ENCODE measurements at regions not wholly inside any gene's neighbourhood (a gene's known extent, or its start where the extent isn't known, plus 50 kb on each side); places are given as distances from the start of the nearest gene placed in this dataset.
"Not testable (repeated sequence)": the region's sequence is repeated elsewhere in the genome, so short reads cannot be mapped to it uniquely, and the experiment has no call there.

DNA sequence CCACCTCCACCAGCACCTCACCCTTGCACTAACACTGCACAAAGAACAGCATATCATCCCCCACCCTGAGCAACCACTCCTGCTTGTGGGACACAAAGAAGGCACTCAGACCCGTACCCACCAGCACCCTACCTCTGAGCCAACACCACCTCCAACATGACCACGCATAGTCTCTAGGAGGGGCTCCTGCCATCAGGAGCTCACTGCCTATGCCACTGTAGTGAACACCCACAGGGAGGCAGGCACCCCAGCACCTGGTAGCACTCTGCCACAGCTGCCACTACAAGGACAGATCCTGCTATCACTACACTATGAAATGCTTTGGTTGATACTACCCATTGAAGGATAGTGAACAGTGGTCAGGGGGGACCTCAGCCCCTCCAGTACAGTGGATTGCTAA lies 395.6 kb upstream of the GRAMD2B start (continued):
- no peak for TF ChIP-seq SMARCA5 (IDR thresholded peaks at IDR 0.05)

DNA sequence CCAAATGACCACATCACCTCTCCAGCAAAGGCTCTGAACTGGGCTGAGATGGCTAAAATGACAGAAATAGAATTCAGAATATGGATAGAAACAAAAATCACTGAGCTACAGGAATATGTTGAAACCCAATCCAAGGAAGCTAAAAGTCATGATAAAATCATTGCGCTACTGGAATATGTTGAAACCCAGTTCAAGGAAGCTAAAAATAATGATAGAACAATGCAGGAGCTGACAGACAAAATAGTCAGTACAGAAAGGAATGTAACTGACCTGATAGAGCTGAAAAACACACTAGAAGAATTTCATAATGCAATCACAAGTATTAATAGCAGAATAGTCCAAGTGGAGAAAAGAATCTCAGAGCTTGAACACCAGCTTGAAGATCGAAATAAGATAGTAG lies 394.9 kb upstream of the GRAMD2B start:
- Histone ChIP-seq H3K4me1 (ENCODE audit: control insufficient read depth, insufficient read depth, low read length) (no peaks in the 10 kb centered on the region), H3K79me2 (ENCODE audit: control insufficient read depth, insufficient read depth, low read length) (no peaks in the 10 kb centered on the region), H3K4me3 (no peak overlapping the region), H4K20me1 (ENCODE audit: control insufficient read depth, insufficient read depth) (no peaks in the 10 kb centered on the region), H3K27ac (ENCODE audit: control insufficient read depth, insufficient read depth) (no peak overlapping the region), H3K9me3 (replicated peaks; ENCODE audit: control insufficient read depth, insufficient read depth, low read length) (no peaks in the 10 kb centered on the region; the same call in 1 of the 3 replicates), H3K27me3 (replicated peaks in 1 of 2; ENCODE audit: control insufficient read depth in 2 of 2, insufficient read depth in 2 of 2, low read length in 1 of 2) (no peaks in the 10 kb centered on the region), H3K4me2 (ENCODE audit: control insufficient read depth, insufficient read depth) (no peak overlapping the region), H2AFZ (ENCODE audit: control insufficient read depth, low read depth, low read length) (no peak overlapping the region), H3K36me3 (ENCODE audit: control insufficient read depth in 2 of 2, insufficient read depth in 2 of 2, low read length in 1 of 2) (no peaks in the 10 kb centered on the region), H3K9ac (ENCODE audit: control insufficient read depth, insufficient read depth, low read length) (no peak overlapping the region)
- no TSS peak for BruUV-seq (replicated peaks)
- TF ChIP-seq MYC (IDR thresholded peaks at IDR 0.05; ENCODE audit: insufficient read depth, insufficient read length, insufficient replicate concordance, low read length, severe bottlenecking) (no peak), TCF3 (IDR thresholded peaks at IDR 0.05; ENCODE audit: borderline replicate concordance, insufficient read depth, low read depth, low read length) (no peak)
- 46% methylated on average over 2 of the region's 2 CpGs for WGBS (ENCODE audit: insufficient coverage, insufficient replicate concordance, low lambda C conversion rate, missing lambda C conversion rate)
- RAD21 ChIA-PET (ENCODE audit: unreplicated experiment), result no interaction called here
- SMC1A ChIA-PET (ENCODE audit: uncharacterized antibody, unreplicated experiment), result no interaction called here
- ATAC-seq (no peak), DNase-seq (ENCODE audit: low read depth, low spot score) (no peak), FAIRE-seq (no peak)
- in situ Hi-C loops (cut with MboI), result no loop called here
- CTCF ChIA-PET, result no interaction called here
- intact Hi-C loops (cut with micrococcal nuclease; ENCODE audit: unreplicated experiment), result no loop called here
- POLR2A ChIA-PET, result no interaction called here

DNA sequence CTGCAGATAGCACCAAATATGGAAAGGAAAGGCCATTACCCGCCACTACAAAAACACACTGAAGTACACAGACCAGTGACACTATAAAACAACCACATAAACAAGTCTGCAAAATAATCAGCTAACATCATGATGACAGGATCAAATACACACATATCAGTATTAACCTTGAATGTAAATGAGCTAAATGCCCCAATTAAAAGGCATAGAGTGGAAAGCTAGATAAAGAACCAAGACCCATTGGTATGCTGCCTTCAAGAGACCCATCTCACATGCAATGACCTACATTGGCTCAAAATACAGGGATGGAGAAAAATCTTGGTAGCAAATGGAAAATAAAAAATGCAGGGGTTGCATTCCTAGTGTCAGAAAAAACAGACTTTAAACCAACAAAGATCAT lies 393.9 kb upstream of the GRAMD2B start:
- POLR2A ChIA-PET; FAIRE-seq; RAD21 ChIA-PET (ENCODE audit: unreplicated experiment); H3K27ac ChIP-seq (ENCODE audit: control insufficient read depth, insufficient read depth); intact Hi-C loops (cut with micrococcal nuclease; ENCODE audit: unreplicated experiment); CTCF ChIA-PET; H3K4me2 ChIP-seq (ENCODE audit: control insufficient read depth, insufficient read depth); H2AFZ ChIP-seq (ENCODE audit: control insufficient read depth, low read depth, low read length); SMC1A ChIA-PET (ENCODE audit: uncharacterized antibody, unreplicated experiment); BruUV-seq (replicated peaks); ATAC-seq; H3K27me3 ChIP-seq (replicated peaks in 1 of 2; ENCODE audit: control insufficient read depth in 2 of 2, insufficient read depth in 2 of 2, low read length in 1 of 2); DNase-seq (ENCODE audit: low read depth, low spot score); H4K20me1 ChIP-seq (ENCODE audit: control insufficient read depth, insufficient read depth); H3K36me3 ChIP-seq (ENCODE audit: control insufficient read depth in 2 of 2, insufficient read depth in 2 of 2, low read length in 1 of 2); H3K9me3 ChIP-seq (replicated peaks; ENCODE audit: control insufficient read depth, insufficient read depth, low read length); H3K79me2 ChIP-seq (ENCODE audit: control insufficient read depth, insufficient read depth, low read length); H3K4me3 ChIP-seq; in situ Hi-C loops (cut with MboI); H3K4me1 ChIP-seq (ENCODE audit: control insufficient read depth, insufficient read depth, low read length); H3K9ac ChIP-seq (ENCODE audit: control insufficient read depth, insufficient read depth, low read length): not testable (repeated sequence)
- WGBS (ENCODE audit: insufficient coverage, insufficient replicate concordance, low lambda C conversion rate, missing lambda C conversion rate), result 0% methylated on average over 1 of the region's 1 CpG

Data from GM12878 (cell line).